Keratinocyte (primary cell): ENCODE measurements at regions not wholly inside any gene's neighbourhood (a gene's known extent, or its start where the extent isn't known, plus 50 kb on each side); places are given as distances from the start of the nearest gene placed in this dataset.

Experiments
- EZH2 ChIP-seq: IDR thresholded peaks from one replicate; pipeline ENCODE4 v1.6.1; 2012; ENCODE audit warnings: inconsistent platforms, mild to moderate bottlenecking, low read length, moderate library complexity
- TF ChIP-seq, protein P1 (sequence below), 3 experiments: IDR thresholded peaks in 1 of 3; conservative IDR thresholded peaks in 1 of 3; optimal IDR thresholded peaks in 1 of 3; 2 replicates in 2 of 3; 3 replicates in 1 of 3; pipeline versions ENCODE3 to v1.5.1; 2011; ENCODE audit warnings: low read length in 3 of 3, mild to moderate bottlenecking in 3 of 3, moderate library complexity in 2 of 3, control low read depth in 1 of 3, inconsistent platforms in 1 of 3; ENCODE audit not compliant: insufficient read depth in 2 of 3; ENCODE audit errors: extremely low read depth in 1 of 3

DNA sequence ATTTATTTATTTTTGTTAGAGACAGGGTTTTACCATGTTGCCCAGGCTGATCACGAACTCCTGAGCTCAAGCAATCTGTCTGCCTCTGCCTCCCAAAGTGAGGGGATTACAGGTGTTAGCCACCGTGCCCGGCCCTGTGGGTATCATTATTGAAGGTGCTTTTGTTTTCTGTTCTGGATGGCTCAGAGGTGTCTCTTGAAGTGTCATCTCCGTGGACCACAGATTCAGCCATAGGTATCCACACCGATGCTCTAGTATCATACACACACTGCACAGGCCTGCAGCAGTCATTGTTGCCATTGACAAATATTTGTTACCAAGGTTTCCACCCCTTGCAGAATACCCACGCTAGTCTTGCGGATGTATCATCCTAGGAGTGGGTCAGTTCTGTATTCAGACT is 446.2 kb downstream of the XYLT1 start:
- no peak for TF ChIP-seq EZH2
- TF ChIP-seq, protein P1, sequence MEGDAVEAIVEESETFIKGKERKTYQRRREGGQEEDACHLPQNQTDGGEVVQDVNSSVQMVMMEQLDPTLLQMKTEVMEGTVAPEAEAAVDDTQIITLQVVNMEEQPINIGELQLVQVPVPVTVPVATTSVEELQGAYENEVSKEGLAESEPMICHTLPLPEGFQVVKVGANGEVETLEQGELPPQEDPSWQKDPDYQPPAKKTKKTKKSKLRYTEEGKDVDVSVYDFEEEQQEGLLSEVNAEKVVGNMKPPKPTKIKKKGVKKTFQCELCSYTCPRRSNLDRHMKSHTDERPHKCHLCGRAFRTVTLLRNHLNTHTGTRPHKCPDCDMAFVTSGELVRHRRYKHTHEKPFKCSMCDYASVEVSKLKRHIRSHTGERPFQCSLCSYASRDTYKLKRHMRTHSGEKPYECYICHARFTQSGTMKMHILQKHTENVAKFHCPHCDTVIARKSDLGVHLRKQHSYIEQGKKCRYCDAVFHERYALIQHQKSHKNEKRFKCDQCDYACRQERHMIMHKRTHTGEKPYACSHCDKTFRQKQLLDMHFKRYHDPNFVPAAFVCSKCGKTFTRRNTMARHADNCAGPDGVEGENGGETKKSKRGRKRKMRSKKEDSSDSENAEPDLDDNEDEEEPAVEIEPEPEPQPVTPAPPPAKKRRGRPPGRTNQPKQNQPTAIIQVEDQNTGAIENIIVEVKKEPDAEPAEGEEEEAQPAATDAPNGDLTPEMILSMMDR (optimal IDR thresholded peaks at IDR 0.05 in 1 of 3, IDR thresholded peaks at IDR 0.05 in 1 of 3, conservative IDR thresholded peaks at IDR 0.05 in 1 of 3; ENCODE audit: extremely low read depth in 1 of 3, insufficient read depth in 2 of 3, low read length in 3 of 3): no peak
